Activated T-cell treated with anti-CD3 and anti-CD28 coated beads for 4 hours (primary cell): ENCODE measurements at regions not wholly inside any gene's neighbourhood (a gene's known extent, or its start where the extent isn't known, plus 50 kb on each side); places are given as distances from the start of the nearest gene placed in this dataset.
"Not testable (repeated sequence)": the region's sequence is repeated elsewhere in the genome, so short reads cannot be mapped to it uniquely, and the experiment has no call there.

Experiments used
- DNase-seq: peaks from one replicate; pipeline ENCODE4 v3.0.0-alpha.2; 2020

- no peak for DNase-seq
These were observed 854.1 kb downstream of the TBC1D22A start for GRCh38 chr22:47616396-47617020.

- no peak for DNase-seq
These were observed 852.6 kb downstream of the TBC1D22A start for GRCh38 chr22:47615051-47615450.

GRCh38 chr22:47613606-47614350 lies 851.3 kb downstream of the TBC1D22A start:
- no peak for DNase-seq

GRCh38 chr22:47613181-47613580 lies 850.7 kb downstream of the TBC1D22A start:
- DNase-seq = not testable (repeated sequence)

- DNase-seq = no peak
These were observed 850.0 kb downstream of the TBC1D22A start for GRCh38 chr22:47612311-47612910.

- no peak for DNase-seq
These were observed 848.3 kb downstream of the TBC1D22A start for GRCh38 chr22:47610764-47611163.

- no peak for DNase-seq
These were observed 847.8 kb downstream of the TBC1D22A start for GRCh38 chr22:47610281-47610680.

- no peak for DNase-seq
These were observed 847.2 kb downstream of the TBC1D22A start for GRCh38 chr22:47609653-47610052.

- DNase-seq = no peak
These were observed 846.0 kb downstream of the TBC1D22A start for GRCh38 chr22:47608421-47608820.

- DNase-seq = no peak
These were observed 845.0 kb downstream of the TBC1D22A start for GRCh38 chr22:47607486-47607885.

GRCh38 chr22:47606426-47606825 lies 844.0 kb downstream of the TBC1D22A start:
- no peak for DNase-seq

- no peak for DNase-seq
These were observed 843.4 kb downstream of the TBC1D22A start for GRCh38 chr22:47605886-47606285.

GRCh38 chr22:47605441-47605840 lies 843.0 kb downstream of the TBC1D22A start:
- no peak for DNase-seq

GRCh38 chr22:47604563-47604962 lies 842.1 kb downstream of the TBC1D22A start:
- no peak for DNase-seq

- no peak for DNase-seq
These were observed 840.3 kb downstream of the TBC1D22A start for GRCh38 chr22:47602732-47603131.

- no peak for DNase-seq
These were observed 839.2 kb downstream of the TBC1D22A start for GRCh38 chr22:47601666-47602065.

GRCh38 chr22:47600791-47601625 lies 838.6 kb downstream of the TBC1D22A start:
- DNase-seq = no peak

GRCh38 chr22:47600281-47600680 lies 837.8 kb downstream of the TBC1D22A start:
- no peak for DNase-seq

GRCh38 chr22:47599753-47600152 lies 837.3 kb downstream of the TBC1D22A start:
- DNase-seq = no peak

- DNase-seq = no peak
These were observed 836.4 kb downstream of the TBC1D22A start for GRCh38 chr22:47598864-47599263.

- DNase-seq = no peak
These were observed 834.6 kb downstream of the TBC1D22A start for GRCh38 chr22:47597041-47597440.

GRCh38 chr22:47596176-47596690 lies 833.8 kb downstream of the TBC1D22A start:
- DNase-seq = no peak
